Right ventricle myocardium inferior (tissue), 1 donor: ENCODE measurements at regions not wholly inside any gene's neighbourhood (a gene's known extent, or its start where the extent isn't known, plus 50 kb on each side); places are given as distances from the start of the nearest gene placed in this dataset.
"Not testable (repeated sequence)": the region's sequence is repeated elsewhere in the genome, so short reads cannot be mapped to it uniquely, and the experiment has no call there.

Experiments used
- ATAC-seq: fragments of 200-7000 bp; cut with Tn5 transposase; one replicate; pipeline ENCODE4 v1.9.1; 2020; ENCODE audit warnings: mild to moderate bottlenecking, moderate library complexity
- DNase-seq: peaks from one replicate; pipeline ENCODE4 v3.0.0; 2021; ENCODE audit errors: missing footprints
- intact Hi-C: fragments of 100-400 bp; cut with DNase I; formaldehyde crosslinking; loops from one replicate; pipeline ENCODE4 v1.11.0; 2022
- donor health status: DM: no; HTN: yes; CAD: no; lungs with severe emphysema.

DNA sequence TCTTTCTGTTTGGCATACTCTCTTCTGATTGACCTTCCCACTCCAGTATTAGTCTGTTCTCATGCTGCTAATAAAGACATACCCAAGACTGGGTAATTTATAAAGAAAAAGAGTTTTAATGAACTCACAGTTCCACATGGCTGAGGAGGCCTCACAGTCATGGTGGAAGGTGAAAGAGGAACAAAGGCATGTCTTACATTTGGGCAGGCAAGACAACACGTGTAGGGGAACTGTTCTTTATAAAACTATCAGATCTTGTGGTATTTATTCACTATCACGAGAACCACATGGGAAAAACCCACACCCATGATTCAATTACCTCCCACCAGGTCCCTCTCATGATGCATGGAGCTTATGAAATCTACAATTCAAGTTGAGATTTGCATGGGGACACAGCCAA, 767.3 kb downstream of the ZBBX start:
- intact Hi-C loops, ATAC-seq: not testable (repeated sequence)

DNA sequence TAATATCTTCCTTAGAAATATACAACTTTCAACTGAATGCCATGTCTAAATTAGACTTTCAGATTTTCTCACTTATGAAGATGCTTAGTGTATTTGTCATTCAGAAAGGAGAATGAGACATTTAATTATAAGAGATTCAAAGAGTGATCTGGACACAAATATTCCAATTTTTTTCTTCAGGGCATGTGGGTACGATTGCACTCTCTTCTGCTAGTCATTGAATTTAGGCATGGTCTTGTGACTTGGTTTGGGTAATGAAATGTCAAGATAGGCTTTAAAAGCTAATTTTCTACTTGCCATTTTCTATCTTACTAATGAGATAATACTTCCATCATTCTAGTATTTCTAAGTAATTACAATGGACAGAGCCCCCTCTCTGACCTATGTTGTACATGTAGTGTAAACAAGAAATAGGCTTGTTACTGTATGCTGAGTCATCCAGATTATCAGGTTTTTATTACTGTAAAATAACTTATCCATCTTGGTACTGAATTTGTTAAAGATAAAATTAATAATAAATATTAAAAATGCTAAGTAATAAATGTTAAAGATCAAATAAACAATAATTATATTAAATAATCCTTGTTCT, 770.8 kb upstream of the BCHE start:
- no peak for ATAC-seq
- DNase-seq, result no peak
- intact Hi-C loops, result no loop called here

More for the DNA sequence above, 767.3 kb downstream of the ZBBX start:
- not testable (repeated sequence) for DNase-seq

DNA sequence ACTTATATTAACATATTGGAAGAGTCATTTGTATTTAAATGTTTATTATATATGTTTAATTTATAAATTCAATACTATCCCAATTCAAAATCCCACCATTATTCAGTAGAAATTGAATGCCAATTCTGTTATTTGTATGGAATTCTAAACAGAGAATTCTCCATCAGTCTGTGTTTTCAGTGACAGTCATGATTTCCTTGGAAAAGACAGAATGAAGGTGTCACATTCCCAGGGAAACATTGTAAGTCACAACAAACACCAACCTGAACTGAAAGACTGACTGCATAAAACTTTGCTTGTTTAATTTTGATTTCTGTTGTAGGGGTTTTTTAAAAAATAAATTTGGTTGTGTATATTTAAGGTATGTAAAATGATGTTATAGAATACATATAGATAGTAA, 769.8 kb upstream of the BCHE start:
- ATAC-seq (no peak), DNase-seq (no peak)
- intact Hi-C loops, result no loop called here

DNA sequence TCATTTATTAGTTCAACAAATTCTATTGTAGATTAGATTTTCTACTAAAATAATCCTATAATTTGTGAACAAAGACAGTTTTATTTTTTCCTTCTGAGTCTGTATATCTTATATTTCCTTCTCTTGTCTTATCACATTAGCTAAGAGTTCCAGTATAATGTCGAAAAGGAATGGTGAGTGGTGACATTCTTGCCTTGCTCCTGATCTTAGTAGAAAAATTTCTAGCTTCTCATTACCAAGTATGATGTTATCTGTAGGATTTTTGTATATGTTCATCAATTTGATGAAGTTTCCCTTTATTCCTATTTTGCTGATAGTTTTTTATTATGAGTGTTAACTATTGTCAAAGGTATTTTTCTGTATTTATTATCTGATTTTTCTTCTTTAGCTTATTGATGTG, 756.6 kb upstream of the BCHE start:
- intact Hi-C loops, result no loop called here
- DNase-seq (no peak), ATAC-seq (no peak)

DNA sequence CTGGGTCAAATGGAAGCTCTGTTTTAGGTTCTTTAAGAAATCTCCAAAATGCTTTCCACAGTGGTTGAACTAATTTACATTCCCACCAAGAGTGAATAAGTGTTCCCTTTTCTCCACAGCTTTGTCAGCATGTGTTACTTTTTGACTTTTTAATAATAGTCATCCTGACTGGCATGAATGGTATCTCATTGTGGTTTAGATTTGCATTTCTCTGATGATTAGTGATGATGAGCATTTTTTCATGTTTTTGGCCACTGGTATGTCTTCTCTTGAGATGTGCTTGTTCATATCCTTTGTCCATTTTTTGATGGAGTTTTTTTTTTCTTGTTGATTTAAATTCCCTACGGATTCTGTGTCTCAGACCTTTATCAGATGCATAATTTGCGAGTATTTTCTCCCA, 745.0 kb upstream of the BCHE start:
- DNase-seq, result no peak
- intact Hi-C loops, result no loop called here
- no peak for ATAC-seq

DNA sequence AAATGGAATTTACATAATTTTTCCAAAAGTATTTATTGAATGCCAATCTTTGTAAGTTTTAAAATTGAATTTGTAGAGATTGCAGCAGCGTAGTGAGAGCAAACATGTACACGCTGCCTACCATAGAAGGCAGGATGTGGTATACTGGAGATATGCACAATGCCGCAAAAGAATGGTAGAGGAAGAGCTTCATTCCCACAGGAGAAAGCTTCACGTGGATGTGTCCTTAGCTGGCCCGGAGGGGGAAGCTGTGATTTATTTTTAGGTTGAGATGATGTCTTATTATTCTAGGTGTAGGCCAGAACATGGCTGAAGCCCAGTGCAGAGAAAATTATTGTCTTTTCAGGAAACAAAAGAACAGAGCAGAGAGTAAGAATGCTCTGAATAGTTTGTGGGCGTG, 743.3 kb upstream of the BCHE start:
- DNase-seq (no peak), ATAC-seq (no peak)
- intact Hi-C loops, result no loop called here

DNA sequence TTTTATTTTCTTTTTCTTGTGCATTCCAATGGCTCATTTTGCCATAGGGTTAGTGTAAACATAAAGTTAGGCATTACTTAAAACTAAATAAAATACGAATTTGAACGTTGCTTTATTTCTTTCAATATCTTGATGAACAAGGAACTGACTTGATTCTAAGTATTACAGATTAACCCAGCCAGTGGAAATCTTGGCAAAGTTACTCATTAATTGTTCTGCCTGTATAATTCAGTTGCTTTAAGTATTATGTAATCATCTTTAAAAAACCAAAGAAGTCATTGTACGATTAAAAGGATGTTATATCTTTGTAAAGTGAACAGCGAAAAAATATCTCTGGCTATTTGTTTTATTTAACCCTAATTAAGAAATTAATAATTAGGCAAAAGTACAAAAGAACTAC, 737.9 kb upstream of the BCHE start:
- intact Hi-C loops, result loop anchor here (10.0 kb wide), 1 partner anchor 400 kb away; no protein-coding TSS in a partner anchor
- DNase-seq, result no peak

DNA sequence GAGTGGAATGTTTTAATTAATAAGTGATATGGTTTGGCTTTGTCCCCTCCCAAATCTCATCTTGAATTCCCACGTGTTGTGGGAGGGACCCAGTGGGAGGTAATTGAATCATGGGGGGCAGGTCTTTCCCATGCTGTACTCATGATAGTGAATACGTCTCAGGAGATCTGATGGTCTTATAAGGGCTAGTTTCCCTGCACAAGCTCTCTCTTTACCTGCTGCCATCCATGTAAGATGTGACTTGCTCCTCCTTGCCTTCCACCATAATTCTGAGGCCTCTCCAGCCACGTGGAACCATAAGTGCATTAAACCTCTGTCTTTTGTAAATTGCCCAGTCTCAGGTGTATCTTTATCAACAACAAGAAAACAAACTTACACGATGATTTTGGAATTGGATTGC, 734.5 kb upstream of the BCHE start:
- not testable (repeated sequence) for ATAC-seq

More for the DNA sequence above, 737.9 kb upstream of the BCHE start:
- ATAC-seq, result no peak

DNA sequence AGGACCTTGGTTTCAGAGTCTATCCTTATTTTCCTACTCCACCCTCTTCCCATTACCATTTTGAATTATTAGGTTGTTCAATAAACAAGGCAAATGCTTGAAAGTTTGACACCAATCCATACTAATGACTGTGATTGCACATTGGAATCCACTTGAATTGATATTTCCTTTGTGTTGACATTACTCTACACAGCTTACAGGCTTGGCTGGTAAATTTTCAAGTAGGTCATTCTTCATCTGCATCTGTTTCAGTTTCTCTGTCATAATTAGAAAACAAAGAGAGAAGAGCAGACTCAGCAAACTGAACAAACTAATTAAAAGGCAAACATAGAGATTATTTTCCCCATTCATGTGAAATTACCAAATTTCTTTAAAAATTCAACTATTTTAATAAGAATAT, 732.9 kb upstream of the BCHE start:
- ATAC-seq (no peak), DNase-seq (no peak)
- intact Hi-C loops, result loop anchor here (10.0 kb wide), 1 partner anchor 405 kb away; no protein-coding TSS in a partner anchor

More for the DNA sequence above, 734.5 kb upstream of the BCHE start:
- DNase-seq, result not testable (repeated sequence)
- intact Hi-C loops, result loop anchor here (10.0 kb wide), 1 partner anchor 403 kb away; no protein-coding TSS in a partner anchor

DNA sequence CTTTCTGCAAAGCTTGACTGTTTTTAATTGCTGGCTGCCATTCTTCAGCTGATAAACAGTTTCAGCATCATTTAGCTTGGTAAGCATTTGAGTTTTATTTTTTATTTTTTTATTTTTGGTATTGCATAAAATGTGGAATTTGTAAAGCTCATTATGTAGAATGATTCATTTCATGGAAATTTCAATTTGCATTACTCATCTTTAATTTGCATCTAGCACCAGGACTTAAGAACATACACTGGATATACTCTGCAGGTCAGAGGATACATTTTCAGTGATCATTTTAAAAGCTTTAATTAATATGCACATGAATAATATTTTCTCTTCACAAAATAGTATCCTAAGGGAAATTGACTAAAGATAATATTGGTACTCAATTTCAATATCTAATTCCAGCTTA, 732.4 kb upstream of the BCHE start:
- DNase-seq, result no peak
- ATAC-seq, result no peak
- intact Hi-C loops, result no loop called here

DNA sequence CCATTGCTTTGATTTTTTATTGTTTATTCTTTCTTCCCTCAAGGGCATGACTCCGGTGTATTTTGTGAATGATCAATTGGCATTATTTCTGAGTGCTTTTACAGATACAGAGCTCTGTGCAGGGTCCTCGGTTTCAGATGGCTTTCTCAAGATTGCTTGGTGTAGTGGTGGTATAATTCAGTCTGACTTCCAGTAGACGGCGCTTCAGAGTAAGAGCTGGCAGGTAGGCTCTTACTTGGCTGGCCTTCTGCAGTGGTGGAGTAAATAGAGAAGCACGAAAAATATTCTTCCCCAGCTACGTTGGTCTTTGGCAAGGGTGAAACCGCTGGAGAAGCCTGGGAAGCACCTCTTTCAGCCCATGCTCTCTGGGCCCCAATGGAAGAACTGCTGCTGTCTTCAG, 723.0 kb upstream of the BCHE start:
- DNase-seq (no peak), ATAC-seq (no peak)
- intact Hi-C loops, result no loop called here

DNA sequence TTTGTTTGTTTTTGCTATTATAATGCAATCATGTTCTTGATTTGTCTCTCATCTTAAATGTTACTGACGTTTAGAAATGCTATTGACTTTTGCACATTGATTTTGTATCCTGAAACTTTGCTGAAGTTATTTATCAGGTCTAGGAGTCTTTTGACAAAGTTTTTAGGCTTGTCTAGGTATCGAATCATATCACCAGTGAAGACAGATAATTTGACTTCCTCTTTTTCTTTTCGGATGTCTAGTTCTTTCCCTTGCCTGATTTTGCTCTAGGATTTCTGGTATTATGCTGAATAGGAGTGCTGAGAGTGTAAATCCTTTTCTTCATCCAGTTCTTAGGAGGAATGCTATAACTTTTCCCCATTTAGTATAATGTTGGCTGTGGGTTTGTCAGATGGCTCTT, 719.7 kb upstream of the BCHE start:
- intact Hi-C loops, result no loop called here
- ATAC-seq, result no peak
- DNase-seq, result no peak

DNA sequence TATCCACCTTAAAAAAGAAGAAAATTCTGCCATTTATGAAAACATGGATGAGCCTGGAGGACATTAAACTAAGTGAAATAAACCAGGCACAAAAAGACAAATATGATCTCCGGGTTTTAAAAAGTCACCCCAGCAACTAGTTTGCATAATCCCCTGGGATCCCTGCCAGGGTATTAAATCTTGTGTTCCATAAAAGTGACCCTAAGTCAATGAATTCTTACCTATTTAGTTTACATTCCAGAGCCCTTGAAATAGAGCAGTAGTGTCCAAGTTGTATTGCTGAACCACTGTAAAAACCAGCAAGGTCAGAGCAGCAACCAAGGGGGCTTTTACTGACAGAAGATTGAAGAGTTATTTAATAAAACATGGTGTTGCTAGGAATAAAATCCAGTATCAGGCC, 716.8 kb upstream of the BCHE start:
- intact Hi-C loops, result no loop called here
- no peak for DNase-seq
- ATAC-seq, result no peak

DNA sequence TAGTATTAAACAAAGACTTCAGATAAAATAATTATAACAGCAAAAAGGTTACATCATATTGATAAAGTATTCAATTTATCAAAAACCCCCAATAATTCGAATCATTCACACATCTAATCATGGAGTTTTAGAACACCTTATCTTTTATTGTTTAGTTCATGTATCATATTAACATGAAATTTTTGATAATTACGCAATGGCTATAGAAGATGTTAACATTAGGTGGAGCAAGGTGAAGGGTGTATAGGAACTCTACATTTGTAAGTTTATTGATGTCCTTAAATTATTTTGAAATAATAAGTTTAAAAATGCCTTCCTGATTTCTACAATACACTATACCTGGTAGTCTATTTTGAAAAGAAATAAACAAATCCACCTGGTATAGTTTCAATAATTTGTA, 696.5 kb upstream of the BCHE start:
- no peak for DNase-seq
- no peak for ATAC-seq
- intact Hi-C loops, result no loop called here

DNA sequence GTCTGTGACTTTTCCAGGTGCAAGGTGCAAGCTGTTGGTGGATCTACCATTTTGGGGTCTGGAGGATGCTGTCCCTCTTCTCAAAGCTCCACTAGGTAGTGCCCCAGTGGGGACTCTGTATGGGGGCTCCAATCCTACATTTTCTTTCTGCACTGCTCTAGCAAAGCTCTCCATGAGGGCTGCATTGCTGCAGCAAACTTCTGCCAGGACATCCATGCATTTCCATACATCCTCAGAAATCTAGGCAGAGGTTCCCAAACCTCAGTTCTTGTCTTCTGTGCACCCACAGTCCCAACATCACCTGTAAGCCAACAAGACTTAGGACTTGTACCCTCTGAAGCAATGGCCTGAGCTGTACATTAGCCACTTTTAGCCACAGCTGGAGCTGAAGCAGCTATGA, 694.5 kb upstream of the BCHE start:
- no peak for DNase-seq
- no peak for ATAC-seq
- intact Hi-C loops, result no loop called here

DNA sequence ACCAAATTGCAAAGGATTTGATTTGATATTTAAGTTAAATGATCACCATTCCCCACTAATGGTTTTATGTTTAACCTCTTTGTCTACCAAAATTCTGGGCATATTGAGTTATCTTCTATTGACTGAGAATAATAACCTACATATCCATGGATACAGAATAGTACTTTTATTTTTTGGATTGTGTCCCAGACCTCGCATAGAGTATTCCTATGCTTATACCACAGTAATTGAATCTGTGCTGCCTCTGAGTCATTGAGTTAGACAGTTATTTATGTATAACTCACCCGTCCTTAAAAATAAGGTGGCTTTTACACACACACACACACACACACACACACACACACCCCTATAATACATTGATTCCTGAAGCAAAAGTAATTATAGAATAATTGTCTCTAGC, 690.1 kb upstream of the BCHE start:
- no peak for ATAC-seq
- DNase-seq, result no peak
- intact Hi-C loops, result no loop called here

DNA sequence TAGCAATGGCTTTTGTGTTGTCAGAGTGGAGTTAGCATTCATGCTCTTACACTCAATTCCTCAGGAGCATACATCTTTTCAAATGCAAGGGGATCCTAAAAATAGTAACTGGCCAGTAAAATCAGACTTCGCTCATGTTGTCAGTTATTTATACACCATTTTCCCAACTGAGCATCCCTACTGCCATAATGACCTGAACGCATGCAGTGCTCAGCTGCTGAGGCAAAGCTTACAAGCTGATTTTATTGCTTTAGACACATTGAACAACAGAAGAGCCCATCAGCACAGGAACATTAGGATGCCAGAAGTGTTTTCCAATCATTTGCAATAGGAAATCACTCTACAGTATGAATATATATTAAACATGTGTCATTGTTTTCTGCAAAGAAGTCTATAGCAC, 689.7 kb upstream of the BCHE start:
- no peak for ATAC-seq
- intact Hi-C loops, result no loop called here
- no peak for DNase-seq

DNA sequence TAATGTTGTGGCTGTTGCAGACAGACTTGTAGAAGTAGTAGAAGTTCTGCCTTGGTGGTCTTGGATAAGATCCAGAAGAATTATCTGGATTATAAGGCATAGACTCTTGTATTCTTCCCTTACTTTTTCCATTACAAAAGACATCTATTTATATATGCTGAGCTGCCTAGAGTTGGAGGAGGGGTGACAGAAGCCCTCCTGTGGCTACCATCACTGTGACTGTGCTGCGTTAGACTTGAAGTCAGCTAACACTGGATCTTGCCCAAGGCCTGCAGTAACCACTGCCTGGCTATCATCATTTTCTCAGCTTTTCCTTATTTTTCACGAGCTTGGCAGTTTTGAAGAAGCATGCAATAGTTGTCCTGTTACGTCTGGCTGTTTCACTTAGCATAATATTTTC, 684.8 kb upstream of the BCHE start:
- DNase-seq (no peak), ATAC-seq (no peak)
- intact Hi-C loops, result no loop called here

DNA sequence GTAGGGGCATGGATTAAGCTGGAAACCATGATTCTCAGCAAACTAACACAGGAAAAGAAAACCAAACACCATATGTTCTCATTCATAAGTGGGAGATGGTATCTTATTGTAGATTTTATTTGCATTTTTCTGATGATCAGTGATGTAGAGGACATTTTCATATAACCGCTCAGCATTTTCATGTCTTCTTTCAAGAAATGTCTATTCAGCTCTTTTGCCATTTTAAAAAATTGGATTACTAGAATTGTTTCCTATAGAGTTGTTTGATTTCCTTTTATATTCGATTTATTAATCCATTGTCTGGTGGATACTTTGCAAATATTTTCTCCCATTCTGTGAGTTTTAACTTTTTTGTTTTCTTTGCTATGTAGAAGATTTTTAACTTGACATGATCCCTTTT, 682.2 kb upstream of the BCHE start:
- ATAC-seq (no peak), DNase-seq (no peak)
- intact Hi-C loops, result no loop called here

DNA sequence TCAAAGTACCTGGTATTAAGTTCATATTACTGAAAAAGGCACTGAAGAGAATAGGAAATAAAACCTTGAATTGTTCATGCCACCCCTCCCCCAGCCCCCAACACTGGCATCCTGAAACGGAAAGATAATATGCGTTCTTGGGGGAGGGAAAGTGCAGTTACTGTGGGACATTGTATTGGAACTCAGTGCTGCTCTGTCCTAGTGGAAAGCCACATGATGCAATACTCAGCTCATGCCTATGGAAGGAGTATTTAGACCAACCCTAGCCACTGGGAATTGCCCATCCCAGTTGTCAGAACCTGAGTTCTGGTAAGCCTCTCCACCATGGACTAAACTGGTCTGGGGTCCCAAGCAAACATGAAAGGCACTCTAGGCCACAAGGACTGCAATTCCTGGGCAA, 680.8 kb upstream of the BCHE start:
- no peak for DNase-seq
- intact Hi-C loops, result no loop called here
- ATAC-seq, result no peak

DNA sequence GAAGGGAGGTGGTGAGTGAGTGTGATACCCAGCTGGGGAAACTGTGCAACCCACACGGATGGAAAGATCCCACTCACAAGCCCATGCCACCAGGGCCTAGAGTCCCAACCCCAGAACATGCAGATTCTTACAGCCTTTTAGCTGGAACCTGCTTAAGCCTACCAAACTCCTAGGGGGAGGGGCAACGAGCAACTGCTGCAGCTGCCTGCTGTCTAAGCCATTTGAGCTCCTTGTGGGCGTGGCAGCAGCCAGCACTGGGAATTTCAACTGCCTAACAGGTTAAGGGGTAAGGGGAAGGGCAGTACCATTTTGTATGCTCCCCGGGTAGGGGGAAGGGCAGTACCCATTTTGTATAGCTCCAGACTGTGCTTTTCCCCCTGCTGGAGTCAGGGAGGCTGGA, 673.2 kb upstream of the BCHE start:
- ATAC-seq (no peak), DNase-seq (no peak)
- intact Hi-C loops, result no loop called here
